A673 (cell line): ENCODE measurements at regions not wholly inside any gene's neighbourhood (a gene's known extent, or its start where the extent isn't known, plus 50 kb on each side); places are given as distances from the start of the nearest gene placed in this dataset.

ENCODE experiments used
- EZH2 ChIP-seq: fragments of 200-600 bp; sonication (generic); IDR thresholded peaks from 2 replicates; pipeline ENCODE4 v1.6.1; 2017; ENCODE audit warnings: borderline replicate concordance, low read depth, mild to moderate bottlenecking, mixed read lengths, antibody characterized with exemption, low read length; ENCODE audit not compliant: poor library complexity, severe bottlenecking
- TF ChIP-seq, protein P1 (sequence below): fragments of 300-800, 200-600 bp; sonication (generic); conservative IDR thresholded peaks from 2 replicates; pipeline ENCODE4 v1.5.1; 2017; ENCODE audit warnings: low read depth, mild to moderate bottlenecking, antibody characterized with exemption, low read length, moderate library complexity, mixed read lengths

DNA sequence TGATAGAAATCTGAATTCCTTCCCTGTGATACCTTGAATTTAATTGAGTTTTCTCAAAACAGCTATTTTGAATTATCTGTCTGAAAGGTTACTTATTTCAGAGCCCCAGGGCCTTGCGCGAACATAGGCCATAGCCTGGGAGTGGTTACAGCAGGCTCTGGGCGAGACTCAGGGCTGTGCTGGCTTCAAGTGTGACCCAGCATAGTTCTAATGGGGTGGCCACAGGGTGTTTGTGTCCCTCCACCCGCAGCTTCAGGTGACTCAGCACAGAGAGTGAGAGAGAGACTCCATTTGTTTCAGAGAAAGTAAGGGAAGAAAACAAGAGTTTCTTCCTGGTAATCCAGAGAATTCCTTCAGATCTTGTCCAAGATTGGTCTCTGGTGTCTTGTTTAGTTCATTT, 137.9 kb upstream of the POU3F3 start:
- TF ChIP-seq, protein P1, sequence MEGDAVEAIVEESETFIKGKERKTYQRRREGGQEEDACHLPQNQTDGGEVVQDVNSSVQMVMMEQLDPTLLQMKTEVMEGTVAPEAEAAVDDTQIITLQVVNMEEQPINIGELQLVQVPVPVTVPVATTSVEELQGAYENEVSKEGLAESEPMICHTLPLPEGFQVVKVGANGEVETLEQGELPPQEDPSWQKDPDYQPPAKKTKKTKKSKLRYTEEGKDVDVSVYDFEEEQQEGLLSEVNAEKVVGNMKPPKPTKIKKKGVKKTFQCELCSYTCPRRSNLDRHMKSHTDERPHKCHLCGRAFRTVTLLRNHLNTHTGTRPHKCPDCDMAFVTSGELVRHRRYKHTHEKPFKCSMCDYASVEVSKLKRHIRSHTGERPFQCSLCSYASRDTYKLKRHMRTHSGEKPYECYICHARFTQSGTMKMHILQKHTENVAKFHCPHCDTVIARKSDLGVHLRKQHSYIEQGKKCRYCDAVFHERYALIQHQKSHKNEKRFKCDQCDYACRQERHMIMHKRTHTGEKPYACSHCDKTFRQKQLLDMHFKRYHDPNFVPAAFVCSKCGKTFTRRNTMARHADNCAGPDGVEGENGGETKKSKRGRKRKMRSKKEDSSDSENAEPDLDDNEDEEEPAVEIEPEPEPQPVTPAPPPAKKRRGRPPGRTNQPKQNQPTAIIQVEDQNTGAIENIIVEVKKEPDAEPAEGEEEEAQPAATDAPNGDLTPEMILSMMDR: no peak
- no peak for TF ChIP-seq EZH2
